ENCODE measurements at regions not wholly inside any gene's neighbourhood (a gene's known extent, or its start where the extent isn't known, plus 50 kb on each side); places are given as distances from the start of the nearest gene placed in this dataset.

- H3K27ac ChIP-seq: no peak overlapping the region
- H3K4me3 ChIP-seq: no peak overlapping the region
Measured at GRCh38 chr7:21023841-21024484, 237.3 kb upstream of the SP8 start.

DNA sequence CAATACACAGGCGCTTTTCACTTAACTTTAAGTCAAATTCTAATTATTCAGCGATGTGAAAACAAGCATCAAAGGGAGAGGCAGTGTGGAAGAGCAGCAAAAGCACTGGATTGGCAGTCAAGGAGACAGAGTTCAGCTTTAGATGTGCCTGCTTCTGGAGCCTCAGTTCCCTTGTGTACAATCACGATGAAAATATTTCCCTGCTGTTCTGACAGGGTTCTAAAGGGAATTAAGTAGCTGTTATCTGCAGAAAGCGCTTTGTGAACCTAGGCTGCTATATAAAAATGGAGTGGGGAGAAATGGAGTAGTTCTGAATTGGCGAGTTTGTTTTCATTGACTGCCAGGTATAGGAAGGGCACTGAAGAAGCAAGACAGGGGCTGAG, 237.8 kb upstream of the SP8 start:
- no peak overlapping the region for H3K4me3 ChIP-seq
- H3K27ac ChIP-seq: no peak overlapping the region

DNA sequence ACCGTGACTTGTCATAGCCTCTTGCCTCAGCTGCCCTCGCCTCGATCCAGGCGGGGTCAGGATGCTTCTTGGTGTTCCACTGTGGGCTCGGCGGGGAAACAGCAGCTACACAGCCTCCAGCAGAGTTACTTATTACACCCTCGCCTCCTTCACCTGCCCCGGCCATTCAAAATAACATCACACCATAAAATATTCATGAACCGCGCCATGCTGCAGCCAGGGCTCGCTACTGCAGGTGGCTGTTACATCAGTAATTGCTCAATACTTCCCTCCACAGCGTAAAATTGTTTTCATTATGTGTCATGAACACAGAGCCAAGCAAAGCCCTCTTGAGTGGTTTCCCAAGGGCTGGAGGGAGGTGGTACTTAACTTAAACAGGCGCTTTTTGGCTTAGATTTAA, 241.5 kb upstream of the SP8 start:
- no peak overlapping the region for H3K27ac ChIP-seq

GRCh38 chr7:21028599-21028998, 241.9 kb upstream of the SP8 start:
- H3K4me3 ChIP-seq: no peak overlapping the region

More for the DNA sequence above, 241.5 kb upstream of the SP8 start:
- no peak overlapping the region for H3K4me3 ChIP-seq

DNA sequence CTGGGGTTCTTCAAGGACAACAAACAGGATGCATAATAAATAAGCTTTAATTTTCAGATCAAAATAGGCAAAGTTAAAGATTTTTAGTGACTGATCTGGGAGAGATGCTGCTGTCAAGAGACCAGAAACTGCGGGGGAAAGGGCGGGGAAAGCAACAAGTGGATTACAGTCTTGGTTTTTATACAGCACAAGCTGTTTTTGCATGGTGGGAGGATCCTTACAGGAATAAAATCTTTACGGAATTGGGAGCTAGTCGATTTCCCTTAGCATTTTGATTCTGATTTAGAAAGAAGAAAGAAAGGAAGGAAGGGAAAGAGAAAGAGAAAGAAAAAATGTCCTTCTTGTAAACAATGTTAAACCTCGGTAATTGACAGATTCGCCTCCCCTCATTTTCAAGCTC, 242.3 kb upstream of the SP8 start:
- Histone ChIP-seq H3K27ac (no peak overlapping the region), H3K4me3 (no peak overlapping the region)

More at GRCh38 chr7:21028599-21028998, 241.9 kb upstream of the SP8 start:
- no peak overlapping the region for H3K27ac ChIP-seq

DNA sequence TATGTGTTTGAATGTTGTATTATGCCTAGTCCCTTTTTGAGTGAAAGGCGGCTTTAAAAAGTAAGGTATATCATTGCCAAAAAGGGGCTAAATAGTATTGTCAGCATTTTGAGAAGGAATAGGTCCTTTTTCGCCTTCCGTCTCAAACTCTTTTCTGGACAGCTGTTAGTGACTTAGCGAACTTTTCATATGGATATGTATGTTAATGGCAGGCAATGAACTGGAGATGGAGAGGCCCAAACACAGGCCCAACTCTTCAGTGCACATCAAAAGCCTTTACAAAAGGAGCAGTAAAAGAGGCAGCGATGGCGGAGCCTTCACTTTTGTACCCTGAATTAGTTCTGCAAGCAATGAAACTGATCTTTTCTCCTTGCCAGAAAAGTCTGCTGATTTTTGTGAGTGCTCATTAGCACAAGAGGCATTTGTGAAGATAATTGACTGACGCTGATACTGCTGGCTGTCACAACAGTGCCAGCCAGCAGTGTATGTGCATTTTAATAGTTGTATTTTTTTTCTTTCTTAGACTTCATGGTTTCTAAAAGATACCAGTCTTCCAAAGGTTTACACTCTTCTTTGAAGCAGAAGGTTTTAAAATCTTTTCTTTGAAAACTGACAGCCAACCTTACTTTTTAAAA, 243.7 kb upstream of the SP8 start:
- Histone ChIP-seq H3K27ac (no peak overlapping the region), H3K4me3 (no peak overlapping the region)

- no peak overlapping the region for H3K4me3 ChIP-seq
- H3K27ac ChIP-seq: no peak overlapping the region
Measured at GRCh38 chr7:21041252-21041651, 254.6 kb upstream of the SP8 start.

DNA sequence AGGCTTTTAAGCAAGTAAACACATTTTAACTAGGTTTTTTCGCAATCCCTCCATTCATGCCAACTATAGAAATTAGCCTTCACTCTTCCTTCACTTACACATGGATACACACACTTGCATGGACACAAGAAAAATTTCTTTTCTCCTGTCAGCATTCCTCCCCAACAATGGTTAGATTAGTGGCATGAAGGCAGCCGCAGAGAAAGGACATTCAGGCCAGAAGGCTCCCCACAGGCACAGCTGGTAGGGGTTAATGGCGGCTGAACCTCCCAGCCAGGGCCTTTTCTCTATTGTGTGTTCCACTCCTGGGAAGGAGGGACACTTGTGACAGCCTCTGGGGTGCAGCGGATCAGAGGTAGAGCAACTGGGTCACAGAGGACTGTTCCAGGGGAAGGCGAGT, 255.0 kb upstream of the SP8 start:
- H3K27ac ChIP-seq: no peak overlapping the region
- no peak overlapping the region for H3K4me3 ChIP-seq

GRCh38 chr7:21044384-21044783, 257.7 kb upstream of the SP8 start:
- Histone ChIP-seq H3K27ac (no peak overlapping the region), H3K4me3 (no peak overlapping the region)

- H3K27ac ChIP-seq: no peak overlapping the region
Measured at GRCh38 chr7:21044913-21045568, 258.4 kb upstream of the SP8 start.

GRCh38 chr7:21051865-21052264, 265.2 kb upstream of the SP8 start:
- no peak overlapping the region for H3K4me3 ChIP-seq
- H3K27ac ChIP-seq: no peak overlapping the region

More at GRCh38 chr7:21044913-21045568, 258.4 kb upstream of the SP8 start:
- no peak overlapping the region for H3K4me3 ChIP-seq

GRCh38 chr7:21054427-21055112, 267.9 kb upstream of the SP8 start:
- H3K27ac ChIP-seq: no peak overlapping the region
- H3K4me3 ChIP-seq: no peak overlapping the region

DNA sequence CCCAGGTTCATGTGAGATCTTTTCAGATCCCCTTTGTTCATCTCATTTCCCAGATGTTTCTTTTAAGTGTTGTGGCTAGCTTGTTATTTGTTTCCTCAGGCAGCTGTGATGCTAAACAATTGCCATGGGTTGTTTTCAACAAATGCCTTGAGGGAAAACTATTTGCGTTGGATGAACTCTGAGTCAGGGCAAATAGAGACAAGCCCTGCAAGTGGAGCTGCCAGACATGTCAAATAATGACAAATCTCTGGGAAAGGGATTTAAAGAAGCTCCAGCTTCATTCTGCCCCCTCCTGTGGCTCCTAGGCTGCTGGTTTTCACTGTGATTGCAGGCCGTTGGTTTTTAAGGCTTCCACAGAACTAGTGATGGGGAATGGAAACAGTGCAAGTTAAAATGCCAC, 272.4 kb upstream of the SP8 start:
- H3K4me3 ChIP-seq: no peak overlapping the region
- H3K27ac ChIP-seq: no peak overlapping the region

GRCh38 chr7:21063106-21063505, 276.4 kb upstream of the SP8 start:
- H3K27ac ChIP-seq: no peak overlapping the region
- no peak overlapping the region for H3K4me3 ChIP-seq

DNA sequence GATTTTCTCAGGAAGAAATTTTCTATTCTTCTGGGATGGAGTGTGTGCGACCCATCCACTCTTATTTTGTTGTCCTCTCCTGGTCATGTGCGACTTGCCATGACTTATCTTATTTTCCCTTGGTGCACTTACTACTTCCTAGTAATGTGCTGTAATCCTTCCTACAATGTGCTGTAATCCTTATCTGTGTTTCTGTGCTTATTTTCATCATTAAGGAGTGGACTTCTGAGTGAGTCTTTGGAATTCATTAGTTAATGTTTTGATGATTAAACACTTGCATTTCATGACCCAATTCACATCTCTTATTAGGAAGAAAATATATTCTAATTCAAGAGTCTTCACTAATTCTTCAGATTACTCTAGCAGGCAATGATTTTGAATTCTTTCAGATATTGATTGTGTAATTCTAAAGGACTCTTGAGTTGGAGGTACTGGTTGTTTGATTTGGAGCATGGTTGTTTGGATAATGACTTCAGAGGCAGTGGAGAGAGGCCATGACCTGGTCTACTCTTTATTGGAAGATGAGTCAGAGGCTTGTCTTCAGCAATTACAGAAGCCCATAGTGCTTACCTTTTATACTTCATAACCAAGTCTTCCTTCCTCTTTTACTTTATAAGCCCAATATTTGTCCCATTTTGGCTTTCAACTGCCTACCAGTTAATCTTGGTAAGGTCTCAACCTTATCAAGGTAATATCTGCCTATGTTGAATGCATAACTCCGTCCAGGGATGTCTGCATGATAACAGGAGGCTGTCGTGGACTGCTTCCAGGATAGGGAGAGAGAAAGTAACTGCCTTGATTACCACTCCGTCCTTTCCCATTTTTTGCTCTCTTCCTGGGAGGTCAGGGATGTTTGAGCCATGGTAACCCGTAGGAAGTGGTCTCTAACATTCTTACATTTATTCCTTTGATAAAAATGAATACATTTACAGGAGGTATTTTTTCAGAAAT, 278.3 kb upstream of the SP8 start:
- Histone ChIP-seq H3K27ac (no peak overlapping the region), H3K4me3 (no peak overlapping the region)

DNA sequence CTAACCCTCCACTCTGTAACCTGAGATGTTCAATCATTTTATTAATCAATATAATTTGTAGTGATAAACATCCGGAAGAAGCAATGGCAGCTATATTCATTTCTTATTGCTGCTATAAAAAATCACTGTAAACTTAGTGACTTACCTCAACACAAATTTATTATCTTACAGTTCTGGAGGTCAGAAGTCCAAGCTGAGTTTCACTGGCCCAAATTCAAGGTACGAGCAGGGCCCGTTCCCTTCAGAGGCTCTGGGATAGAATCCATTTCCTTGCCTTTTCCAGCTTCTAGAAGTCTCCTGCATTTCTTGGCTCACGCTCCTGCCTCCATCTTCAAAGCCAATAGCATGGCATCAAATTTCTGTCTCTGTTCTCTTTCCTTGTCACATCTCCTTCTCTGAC, 279.5 kb upstream of the SP8 start:
- Histone ChIP-seq H3K27ac (no peak overlapping the region), H3K4me3 (no peak overlapping the region)

GRCh38 chr7:21067216-21067615, 280.5 kb upstream of the SP8 start:
- no peak overlapping the region for H3K4me3 ChIP-seq
- no peak overlapping the region for H3K27ac ChIP-seq

GRCh38 chr7:21070571-21071090, 283.9 kb upstream of the SP8 start:
- H3K27ac ChIP-seq: no peak overlapping the region

More at GRCh38 chr7:21070571-21071090, 283.9 kb upstream of the SP8 start:
- no peak overlapping the region for H3K4me3 ChIP-seq
